ENCODE measurements at regions not wholly inside any gene's neighbourhood (a gene's known extent, or its start where the extent isn't known, plus 50 kb on each side); places are given as distances from the start of the nearest gene placed in this dataset.

- no peak for DNase-seq
These were observed 120.7 kb upstream of the CSF3R start for GRCh38 chr1:36603461-36603860.

DNA sequence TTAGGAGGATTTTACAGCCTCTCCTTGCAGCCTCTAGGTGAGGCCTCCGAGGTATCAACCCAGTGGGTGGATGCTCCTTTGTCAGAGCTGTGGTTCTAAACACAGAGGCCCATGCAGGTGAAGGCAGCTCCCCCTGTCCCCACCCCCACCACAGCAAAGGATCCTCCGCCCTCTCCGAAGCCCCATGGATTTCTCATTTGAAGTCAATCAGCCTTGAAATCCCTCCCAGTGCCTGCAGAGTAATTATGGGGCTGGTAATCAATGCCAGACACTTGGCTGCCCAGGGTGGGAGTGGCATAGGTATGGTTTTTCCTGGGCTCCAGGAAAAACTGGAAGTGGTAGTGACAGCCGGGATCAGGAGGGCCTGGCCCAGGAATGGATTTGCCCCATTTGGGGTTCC is 119.5 kb upstream of the CSF3R start:
- no peak for DNase-seq

- DNase-seq, result no peak
These were observed 117.1 kb upstream of the CSF3R start for GRCh38 chr1:36599828-36600227.

DNA sequence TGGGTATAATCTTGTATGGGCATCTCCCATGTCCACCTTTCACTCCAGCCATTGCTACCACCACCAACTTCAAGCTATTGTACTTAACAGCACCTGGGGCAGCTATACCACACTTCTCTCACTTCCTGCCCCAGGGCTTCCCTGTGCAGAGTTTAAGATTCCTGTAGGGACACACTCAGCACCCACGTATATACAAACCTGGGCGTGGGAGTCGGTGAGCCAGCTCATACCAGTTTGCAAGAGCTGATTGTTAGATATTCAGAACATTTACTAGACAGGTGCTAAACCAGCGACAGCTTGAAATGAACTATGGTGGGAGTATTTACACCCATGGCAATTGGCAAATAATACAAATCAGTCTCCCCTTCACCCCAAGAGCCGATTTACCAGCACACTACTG is 114.8 kb upstream of the CSF3R start:
- DNase-seq, result no peak

- no peak for DNase-seq
These were observed 113.2 kb upstream of the CSF3R start for GRCh38 chr1:36595921-36596320.

GRCh38 chr1:36595349-36595748 is 112.6 kb upstream of the CSF3R start:
- no peak for DNase-seq

- no peak for DNase-seq
These were observed 111.3 kb upstream of the CSF3R start for GRCh38 chr1:36594023-36594422.

DNA sequence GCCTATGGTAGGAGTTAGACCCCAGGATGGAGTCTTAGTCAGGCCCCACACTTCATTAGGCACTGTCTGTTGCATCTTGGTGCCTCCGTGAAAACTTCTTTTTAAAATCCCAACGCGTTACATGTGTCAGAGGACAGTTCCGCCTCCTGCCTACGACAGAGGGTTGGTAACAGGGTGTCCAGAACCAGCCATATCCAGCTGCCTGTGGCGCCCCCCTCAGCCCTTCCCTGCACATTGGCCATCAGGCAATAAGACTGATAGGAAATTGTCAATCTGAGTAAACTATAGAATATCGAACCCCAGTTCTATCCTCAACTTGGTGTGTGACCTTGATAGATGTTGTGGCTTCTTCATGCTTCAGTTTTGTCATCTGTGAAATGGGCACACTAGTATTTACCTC is 108.6 kb upstream of the CSF3R start:
- no peak for DNase-seq

DNA sequence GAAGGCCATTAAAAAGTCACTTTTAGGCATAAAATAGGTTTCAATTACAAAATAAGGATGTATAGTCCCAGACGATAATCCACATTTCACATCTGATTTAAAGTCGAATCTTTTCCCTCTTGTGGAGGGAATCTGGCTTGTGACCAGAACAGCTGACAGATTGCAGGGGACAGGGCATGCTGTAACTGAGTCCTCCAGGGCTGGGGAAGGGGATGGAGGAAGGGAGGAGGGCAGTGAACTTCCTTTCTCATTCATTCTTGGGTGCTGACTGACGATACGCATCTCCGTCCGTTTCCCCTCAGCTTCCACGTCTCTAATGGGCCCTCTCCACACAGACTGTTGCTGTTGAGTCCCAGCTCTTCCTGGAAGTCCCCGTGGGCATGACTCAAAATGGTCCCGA is 108.1 kb upstream of the CSF3R start:
- DNase-seq, result no peak

- no peak for DNase-seq
These were observed 107.6 kb upstream of the CSF3R start for GRCh38 chr1:36590264-36590663.

- DNase-seq, result no peak
These were observed 106.3 kb upstream of the CSF3R start for GRCh38 chr1:36588972-36589371.

GRCh38 chr1:36585569-36586548 is 103.1 kb upstream of the CSF3R start:
- DNase-seq, result no peak

DNA sequence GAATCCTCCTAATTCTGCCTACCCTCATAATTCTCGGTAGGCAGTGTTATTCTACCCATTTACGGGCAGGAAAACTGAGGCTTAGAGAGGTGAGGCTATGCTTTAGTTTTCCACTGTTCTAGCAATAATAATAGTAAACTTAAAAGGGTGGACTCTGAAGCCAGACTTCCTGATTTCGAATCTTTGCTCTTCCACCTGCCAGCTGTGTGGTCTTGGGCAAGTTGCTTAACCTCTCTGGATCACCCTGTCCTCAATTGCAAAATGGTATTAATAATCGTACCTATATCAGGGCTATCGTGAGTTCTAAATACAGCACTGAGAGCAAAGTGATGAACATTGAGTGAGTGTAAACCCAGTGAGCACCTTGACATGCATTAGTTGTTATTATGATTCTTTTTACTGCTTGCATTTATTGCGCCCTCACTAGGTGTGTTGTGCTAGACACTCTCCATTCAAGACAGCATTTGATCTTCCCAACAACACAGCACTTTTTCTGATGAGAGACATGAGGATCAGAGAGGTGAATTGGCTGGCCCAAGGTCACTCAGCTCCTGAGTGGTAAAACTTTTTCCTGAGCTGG is 102.3 kb upstream of the CSF3R start:
- no peak for DNase-seq

DNA sequence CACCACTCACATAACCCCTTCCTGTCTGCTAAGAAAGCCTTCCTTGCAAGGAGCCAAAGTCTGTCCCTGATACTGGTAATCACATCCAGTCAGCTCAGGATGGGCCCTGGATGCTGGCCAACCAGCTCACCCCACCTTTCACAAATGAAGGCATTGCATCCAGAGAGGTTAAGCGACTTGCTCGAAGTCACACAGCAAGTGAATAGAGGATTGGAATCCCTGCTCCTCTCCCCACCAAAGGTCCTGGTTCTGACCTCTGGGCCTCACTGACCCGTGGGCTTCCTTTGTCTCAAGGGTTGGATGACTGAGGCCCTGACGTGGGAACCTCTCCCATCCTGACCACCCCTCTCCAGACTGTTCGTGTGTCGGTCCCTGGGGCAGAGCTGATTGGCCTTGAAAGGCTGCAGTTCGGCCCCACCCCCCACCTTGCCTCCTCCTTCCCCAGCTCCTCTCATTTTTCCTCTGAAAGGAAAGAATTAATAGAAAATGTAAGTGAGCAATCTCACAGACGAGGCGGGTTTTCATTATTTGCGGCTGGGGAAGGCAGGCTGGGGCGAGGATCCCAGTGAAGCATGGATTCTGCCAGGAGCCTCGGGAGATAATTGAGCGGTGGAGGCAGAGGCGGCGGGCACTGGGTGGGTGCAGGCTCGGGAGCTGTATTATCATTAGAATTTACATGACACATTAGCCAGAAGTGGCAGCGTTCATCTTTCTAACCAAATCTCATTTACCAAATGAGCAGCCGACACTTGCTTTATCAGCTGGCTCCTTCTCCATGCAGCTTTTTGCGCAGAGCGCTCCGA is 101.5 kb upstream of the CSF3R start:
- no peak for DNase-seq

DNA sequence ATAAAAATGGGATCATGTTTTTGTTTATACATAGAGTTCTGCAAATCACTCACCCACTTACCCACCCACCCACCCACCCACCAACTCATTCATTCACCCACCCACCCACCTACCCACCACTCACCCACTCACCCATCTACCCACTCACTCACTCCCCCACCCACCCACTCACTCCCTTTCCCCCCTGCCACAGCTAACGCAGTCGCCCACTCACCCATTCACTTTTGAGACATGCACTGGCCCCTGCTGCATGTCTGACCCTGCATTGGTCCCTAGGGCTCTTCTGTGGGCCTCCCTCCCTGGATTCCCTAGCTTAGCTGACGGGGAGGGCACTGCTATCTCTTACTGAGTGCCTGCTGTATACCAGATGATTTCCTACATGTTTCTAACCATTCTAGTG is 100.4 kb upstream of the CSF3R start:
- DNase-seq, result no peak

DNA sequence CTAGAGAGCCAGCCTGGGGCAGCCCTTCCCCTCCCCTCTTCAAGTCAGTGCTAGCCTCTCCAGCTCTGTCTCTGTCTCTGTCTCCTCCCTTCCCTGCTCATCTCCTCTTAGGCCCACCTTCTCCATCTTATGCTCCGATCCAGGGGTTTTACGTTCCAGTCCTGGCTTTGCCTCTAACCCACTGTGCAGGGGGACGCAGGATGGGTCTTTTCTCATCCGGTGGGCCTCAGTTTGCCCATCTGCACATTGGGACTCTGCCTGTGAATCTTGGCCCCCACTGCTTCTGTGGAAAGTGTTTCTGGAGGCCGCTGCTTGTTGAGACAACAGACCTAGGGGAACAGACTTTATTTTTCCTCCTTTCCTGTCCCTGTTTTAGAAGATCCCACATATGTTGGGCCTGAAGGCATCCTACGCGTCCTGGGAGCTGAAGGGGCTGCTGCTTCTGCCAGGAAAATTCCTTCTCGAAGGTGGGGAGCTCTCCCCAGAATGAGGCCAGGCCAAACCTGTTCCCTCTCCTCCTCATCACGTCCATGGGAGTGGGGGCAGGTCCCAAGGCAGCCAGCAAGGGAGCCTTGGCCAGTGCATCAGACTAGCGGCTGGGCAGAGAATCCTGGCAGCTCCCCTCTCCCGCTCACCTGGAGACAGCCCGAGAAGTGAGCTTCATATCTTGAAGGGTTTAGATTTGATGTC is 99.5 kb upstream of the CSF3R start:
- no peak for DNase-seq

DNA sequence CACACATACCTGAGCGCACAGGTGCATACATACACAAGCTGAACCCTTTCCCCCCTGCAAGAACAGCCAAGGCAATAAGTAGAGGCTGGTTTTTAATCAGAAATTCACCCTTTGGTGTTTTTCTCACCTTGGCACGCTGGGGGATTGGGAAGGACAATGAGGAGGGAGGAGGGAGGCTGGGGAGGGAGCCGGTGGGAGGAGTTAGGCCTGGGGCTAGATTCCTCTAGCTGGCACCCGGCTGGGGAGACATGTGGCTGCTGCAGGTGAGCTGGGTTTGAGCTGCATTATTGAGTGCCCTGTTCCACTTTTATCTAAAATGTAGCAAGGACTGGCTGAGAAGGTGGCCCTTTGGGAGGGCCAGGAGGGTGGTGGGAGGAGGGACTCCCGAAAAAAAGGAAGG is 97.8 kb upstream of the CSF3R start:
- no peak for DNase-seq

DNA sequence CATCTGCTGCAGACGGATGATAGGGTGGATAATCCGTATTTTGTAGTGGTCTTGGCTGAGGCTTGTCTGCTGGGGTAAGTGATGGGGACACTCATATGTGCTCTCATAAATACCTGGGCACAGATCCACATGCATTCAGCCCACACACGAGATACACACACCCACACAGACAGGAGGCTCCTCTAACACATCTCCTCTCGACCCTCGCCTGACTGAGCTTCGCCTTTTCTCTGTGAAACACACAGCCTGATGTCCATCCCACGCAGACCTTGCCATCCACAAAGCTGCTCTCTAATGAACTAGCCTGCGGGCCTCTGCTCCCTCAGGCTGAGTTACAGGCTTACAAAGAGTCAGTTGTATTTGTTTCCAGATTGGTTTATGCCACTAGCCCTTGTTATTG is 96.3 kb upstream of the CSF3R start:
- DNase-seq, result no peak

GRCh38 chr1:36576551-36577110 is 93.9 kb upstream of the CSF3R start:
- no peak for DNase-seq

DNA sequence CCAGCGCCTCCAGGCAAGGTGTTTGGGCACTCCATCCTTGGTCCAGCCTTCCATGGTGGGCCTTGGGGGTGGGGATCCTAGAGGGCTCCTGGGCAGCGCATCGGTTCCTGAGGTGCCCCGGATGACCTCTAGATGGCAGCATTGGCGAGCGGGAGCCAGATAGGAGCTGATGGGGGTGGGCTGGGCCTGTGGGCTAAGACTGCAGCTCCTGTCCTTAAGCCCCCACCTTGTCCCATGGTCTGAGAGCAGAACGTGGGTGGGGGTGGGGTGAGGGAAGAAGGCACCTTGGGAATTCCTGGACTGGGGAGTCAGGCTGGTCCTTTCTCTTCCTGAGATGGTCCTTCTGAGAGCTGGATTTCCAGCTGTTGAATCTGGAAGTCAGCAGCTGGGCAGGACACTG is 93.4 kb upstream of the CSF3R start:
- peak; percentile 25 for DNase-seq

GRCh38 chr1:36573445-36573844 is 90.7 kb upstream of the CSF3R start:
- DNase-seq, result no peak

- DNase-seq, result no peak
These were observed 90.2 kb upstream of the CSF3R start for GRCh38 chr1:36572906-36573305.
